T-helper 17 cell (primary cell): ENCODE measurements at regions not wholly inside any gene's neighbourhood (a gene's known extent, or its start where the extent isn't known, plus 50 kb on each side); places are given as distances from the start of the nearest gene placed in this dataset.
A peak's percentile ranks its signal among the peaks of the same experiment; 100 is the strongest.

ENCODE experiments used
- ATAC-seq: fragments of 150-1000 bp; cut with Tn5 transposase; 2 replicates; pipeline ENCODE4 v1.10.0; 2021; ENCODE audit warnings: mild to moderate bottlenecking, moderate library complexity
- DNase-seq, 3 donors: peaks; one replicate each; pipeline versions ENCODE4 v3.0.0 to v3.0.0-alpha.2; 2020 to 2021
- H3K9me3 ChIP-seq: one replicate; pipeline ENCODE4 v1.7.0; 2013; ENCODE audit warnings: low read length, mild to moderate bottlenecking; ENCODE audit not compliant: control insufficient read depth, poor library complexity, severe bottlenecking
- H3K27ac Mint-ChIP-seq: one replicate; pipeline ENCODE4 v1.8.0; 2022; ENCODE audit warnings: mild to moderate bottlenecking, moderate library complexity, mixed read lengths
- H3K27me3 Mint-ChIP-seq: one replicate; pipeline ENCODE4 v1.8.0; 2022; ENCODE audit warnings: mixed read lengths
- H3K36me3 Mint-ChIP-seq: one replicate; pipeline ENCODE4 v1.8.0; 2022; ENCODE audit warnings: low read depth, mixed read lengths
- H3K4me1 Mint-ChIP-seq: one replicate; pipeline ENCODE4 v1.8.0; 2022; ENCODE audit warnings: mild to moderate bottlenecking, mixed read lengths
- H3K4me3 Mint-ChIP-seq: one replicate; pipeline ENCODE4 v1.8.0; 2022; ENCODE audit warnings: mild to moderate bottlenecking, moderate library complexity, mixed read lengths

DNA sequence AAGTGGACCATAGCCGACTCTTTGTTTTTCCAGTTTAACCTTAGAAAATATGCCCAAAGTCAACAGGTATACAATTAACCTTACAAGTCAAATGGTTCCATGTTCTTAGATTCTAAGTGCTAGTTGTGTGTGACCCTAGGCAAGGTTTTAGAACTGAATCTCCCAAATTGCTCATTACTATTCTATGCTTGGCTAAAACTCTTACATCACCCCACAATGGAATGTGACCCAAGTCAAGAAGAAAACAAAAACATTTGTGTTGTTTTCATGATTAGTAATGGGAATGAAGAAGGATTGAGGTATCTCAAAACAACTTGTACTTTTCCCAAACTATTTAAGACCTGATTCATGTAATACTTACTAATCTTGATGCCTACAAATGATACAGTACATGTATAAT, 159.2 kb downstream of the ARRDC3 start:
- no peaks in the 10 kb centered on the region for H3K36me3 Mint-ChIP-seq
- H3K9me3 ChIP-seq = no peaks in the 10 kb centered on the region
- DNase-seq (no peak), ATAC-seq (no peak)
- H3K4me3 Mint-ChIP-seq = no peak overlapping the region
- H3K27ac Mint-ChIP-seq = no peak overlapping the region
- peaks cover 4% of the 10 kb centered on the region for H3K27me3 Mint-ChIP-seq
- H3K4me1 Mint-ChIP-seq = peaks cover 4% of the 10 kb centered on the region

DNA sequence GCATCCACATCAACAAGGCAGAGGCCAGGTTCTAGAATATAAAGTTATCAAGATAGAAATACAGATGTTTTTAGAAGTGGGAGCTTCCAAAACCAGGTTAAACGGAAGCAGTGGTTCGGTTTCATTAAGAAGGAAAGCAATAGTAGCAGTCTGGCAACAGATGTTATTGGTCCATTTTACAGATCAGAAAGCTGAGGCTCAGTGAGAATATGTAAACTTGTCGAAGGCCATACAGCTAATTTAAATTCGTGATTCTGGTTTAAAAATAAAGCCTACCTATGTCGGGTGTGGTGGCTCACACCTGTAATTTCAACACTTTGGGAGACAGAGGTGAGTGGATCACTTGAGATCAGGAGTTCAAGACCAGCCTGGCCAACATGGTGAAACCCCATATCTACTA, 160.6 kb downstream of the ARRDC3 start:
- Mint-ChIP-seq H3K36me3 (no peaks in the 10 kb centered on the region), H3K27ac (peak overlapping the region; percentile 45), H3K4me1 (peaks cover 4% of the 10 kb centered on the region), H3K27me3 (peaks cover 6% of the 10 kb centered on the region), H3K4me3 (no peak overlapping the region)
- H3K9me3 ChIP-seq = no peaks in the 10 kb centered on the region
- DNase-seq (no peak), ATAC-seq (no peak)

DNA sequence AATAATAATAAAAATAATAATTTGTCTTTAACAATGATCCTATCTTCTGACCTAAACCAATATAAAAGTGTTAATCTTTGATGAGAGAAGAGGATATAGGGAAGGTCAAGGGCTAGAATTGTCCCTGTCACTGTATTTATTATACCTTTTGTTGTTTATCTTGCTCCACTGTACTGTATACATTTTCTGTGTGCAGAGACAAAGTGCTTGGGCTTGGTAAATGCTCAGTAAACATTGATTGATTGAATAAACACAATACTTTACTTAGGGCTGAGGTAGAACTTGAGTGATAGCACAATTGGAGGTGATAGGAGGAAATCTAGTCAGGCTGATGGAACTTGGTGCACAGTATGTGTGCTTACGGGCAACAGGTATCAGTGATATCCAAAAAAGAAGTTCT, 161.2 kb downstream of the ARRDC3 start:
- H3K27ac Mint-ChIP-seq = peak overlapping the region; percentile 45
- H3K36me3 Mint-ChIP-seq = no peaks in the 10 kb centered on the region
- peaks cover 4% of the 10 kb centered on the region for H3K4me1 Mint-ChIP-seq
- DNase-seq = no peak
- peaks cover 11% of the 10 kb centered on the region for H3K27me3 Mint-ChIP-seq
- H3K4me3 Mint-ChIP-seq = no peak overlapping the region
- no peak for ATAC-seq
- no peaks in the 10 kb centered on the region for H3K9me3 ChIP-seq

DNA sequence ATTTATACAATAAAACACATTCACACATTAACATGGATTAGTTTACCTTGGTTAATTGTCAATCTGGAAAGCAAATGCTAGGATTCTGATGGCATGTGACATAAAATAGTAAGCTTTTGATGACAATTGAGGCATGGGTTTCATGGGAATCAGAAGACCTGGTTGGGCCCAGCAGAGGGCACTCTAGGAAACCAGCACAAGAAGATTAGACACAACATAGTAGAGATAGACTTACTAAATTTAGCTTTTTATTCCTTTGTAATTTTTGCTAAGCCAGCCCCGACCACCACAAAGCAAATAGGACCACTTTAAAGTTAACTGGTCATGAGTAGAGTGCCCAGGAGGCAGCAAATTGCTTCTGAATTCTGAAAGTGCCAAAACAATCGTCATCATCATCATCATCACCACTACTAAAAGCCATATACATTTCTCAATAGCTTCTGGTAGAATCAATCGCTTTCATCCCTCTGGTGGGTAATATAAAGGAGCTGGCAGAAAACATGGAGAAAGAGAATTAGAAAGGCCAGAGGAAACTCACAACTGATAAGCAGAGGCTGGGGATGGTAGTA, 163.2 kb downstream of the ARRDC3 start:
- Mint-ChIP-seq H3K27ac (no peak overlapping the region), H3K4me1 (no peaks in the 10 kb centered on the region), H3K36me3 (no peaks in the 10 kb centered on the region), H3K27me3 (peaks cover 20% of the 10 kb centered on the region), H3K4me3 (no peak overlapping the region)
- peak in 1 of 3 donors; percentile 6 for DNase-seq
- no peak for ATAC-seq
- no peaks in the 10 kb centered on the region for H3K9me3 ChIP-seq

DNA sequence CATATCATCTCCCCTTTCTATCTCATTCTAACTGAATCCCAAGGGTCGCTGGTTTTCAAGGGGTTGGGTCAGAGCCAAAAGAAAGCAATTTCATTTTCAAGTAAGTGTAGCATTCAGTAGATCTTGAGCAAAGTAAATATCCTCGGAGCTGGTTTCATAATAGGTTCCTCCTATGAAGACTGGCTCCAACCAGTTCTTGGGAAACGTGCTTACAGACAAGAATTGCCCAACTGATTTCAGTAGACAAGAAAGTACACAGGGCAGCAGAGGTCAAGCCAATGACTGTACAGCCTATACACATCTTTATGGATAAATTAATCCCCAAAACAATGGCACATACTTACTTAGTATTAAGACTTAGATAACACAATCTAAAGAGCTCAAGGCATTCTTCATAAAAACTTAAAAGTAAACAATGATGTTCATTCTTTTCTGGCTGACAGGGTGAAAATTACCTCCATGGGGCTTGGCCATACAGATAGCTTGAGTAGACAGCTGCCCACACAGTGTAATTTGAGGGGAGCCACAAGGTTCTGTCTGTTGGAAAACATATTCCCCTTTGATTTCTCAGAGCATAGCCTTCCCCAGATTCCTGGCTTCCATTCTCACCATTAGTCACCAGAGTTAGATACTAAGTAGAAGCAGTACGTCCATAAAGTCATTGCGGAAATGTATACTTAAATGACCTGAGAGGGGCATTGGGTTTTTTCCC, 163.9 kb downstream of the ARRDC3 start:
- H3K27ac Mint-ChIP-seq = no peak overlapping the region
- no peaks in the 10 kb centered on the region for H3K36me3 Mint-ChIP-seq
- DNase-seq (no peak), ATAC-seq (no peak)
- H3K27me3 Mint-ChIP-seq = peaks cover 26% of the 10 kb centered on the region
- no peak overlapping the region for H3K4me3 Mint-ChIP-seq
- no peaks in the 10 kb centered on the region for H3K4me1 Mint-ChIP-seq
- H3K9me3 ChIP-seq = no peaks in the 10 kb centered on the region

DNA sequence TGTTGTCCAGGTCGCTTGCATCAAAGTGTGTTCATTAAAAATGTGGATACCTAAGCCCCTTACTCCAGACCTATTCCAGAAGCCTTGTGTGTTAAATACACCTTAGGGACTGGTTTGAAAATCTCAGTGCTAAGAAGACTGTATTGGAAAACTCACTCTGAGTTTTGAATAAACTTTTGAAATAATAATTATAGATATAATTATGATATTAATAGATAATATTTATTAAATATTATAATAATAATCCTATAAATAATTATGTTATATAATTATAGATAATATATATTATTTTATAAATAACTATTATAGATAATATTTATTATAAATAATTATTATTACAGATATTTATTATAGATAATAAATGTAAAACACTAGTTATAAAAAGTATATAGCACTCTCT, 165.3 kb downstream of the ARRDC3 start:
- no peak overlapping the region for H3K4me3 Mint-ChIP-seq
- no peak overlapping the region for H3K27ac Mint-ChIP-seq
- no peak for ATAC-seq
- H3K27me3 Mint-ChIP-seq = peaks cover 32% of the 10 kb centered on the region
- H3K9me3 ChIP-seq = no peaks in the 10 kb centered on the region
- H3K4me1 Mint-ChIP-seq = no peaks in the 10 kb centered on the region
- DNase-seq = no peak
- no peaks in the 10 kb centered on the region for H3K36me3 Mint-ChIP-seq

DNA sequence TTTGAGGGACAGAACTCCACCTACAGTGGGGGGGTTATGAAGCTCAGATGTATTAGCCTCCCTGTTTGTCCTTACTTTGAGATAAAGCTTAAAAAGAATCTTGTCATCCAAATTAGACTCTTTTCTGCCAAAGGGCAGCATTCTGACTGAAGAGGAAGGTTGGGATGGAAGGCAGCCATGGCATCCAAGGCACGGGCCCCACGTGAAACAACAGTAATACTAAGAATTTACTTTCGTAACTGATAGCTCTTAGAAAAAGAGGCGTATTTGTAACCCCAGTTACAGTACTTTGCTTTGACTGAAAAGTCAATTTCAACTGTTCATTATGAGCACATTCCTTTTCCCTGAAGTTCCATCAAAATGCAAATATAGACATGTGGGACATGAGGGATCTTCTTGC, 168.5 kb downstream of the ARRDC3 start:
- peaks cover 32% of the 10 kb centered on the region for H3K27me3 Mint-ChIP-seq
- H3K4me3 Mint-ChIP-seq = no peak overlapping the region
- no peak overlapping the region for H3K27ac Mint-ChIP-seq
- ATAC-seq (no peak), DNase-seq (no peak)
- H3K36me3 Mint-ChIP-seq = no peaks in the 10 kb centered on the region
- no peaks in the 10 kb centered on the region for H3K9me3 ChIP-seq
- no peaks in the 10 kb centered on the region for H3K4me1 Mint-ChIP-seq
